Esophagus squamous epithelium (tissue), 4 donors: ENCODE measurements at regions not wholly inside any gene's neighbourhood (a gene's known extent, or its start where the extent isn't known, plus 50 kb on each side); places are given as distances from the start of the nearest gene placed in this dataset.

Experiments
- POLR2A ChIP-seq, 4 donors: fragments of 450-650 bp; IDR thresholded peaks; one replicate each; pipeline ENCODE4 v1.6.1; 2017; ENCODE audit warnings: antibody characterized with exemption in 4 of 4, mild to moderate bottlenecking in 4 of 4, moderate library complexity in 3 of 4
- TF ChIP-seq, protein P1 (sequence below), 6 experiments: fragments of 450-650 bp in 4 of 6; fragments of 200-600 bp in 2 of 6; sonication (generic) in 2 of 6; IDR thresholded peaks; one replicate each; pipeline ENCODE4 v1.5.1; 2016 to 2019; ENCODE audit warnings: antibody characterized with exemption in 6 of 6, mild to moderate bottlenecking in 4 of 6, moderate library complexity in 4 of 6

DNA sequence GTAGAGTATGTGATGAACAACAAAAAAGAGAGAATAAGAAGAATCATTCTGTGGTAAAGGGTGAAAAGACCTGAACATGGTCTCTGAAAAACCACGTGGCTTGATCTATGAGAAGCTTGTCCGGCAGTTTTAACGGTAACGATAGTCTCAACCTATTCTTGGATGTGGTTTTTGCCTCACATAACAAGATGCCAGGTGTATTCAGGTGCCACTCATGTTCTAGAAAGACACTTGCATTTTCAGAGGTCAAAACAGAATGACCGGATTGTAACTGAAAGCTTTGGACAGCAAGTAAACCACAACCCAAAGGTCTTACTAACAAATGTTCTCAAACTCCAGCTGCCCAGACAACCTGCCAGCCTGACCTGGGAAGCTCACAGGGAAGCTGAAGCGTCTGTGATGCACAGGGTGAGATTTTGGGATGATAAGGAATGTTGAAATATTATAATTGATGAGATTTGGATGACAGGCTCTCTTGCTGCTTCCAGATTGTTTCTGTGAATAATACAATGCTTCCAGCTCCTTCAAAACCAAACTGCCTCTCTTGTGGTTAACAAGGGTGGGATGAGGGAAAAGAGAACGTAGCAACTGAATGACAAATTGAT lies 137.4 kb upstream of the GRB10 start:
- TF ChIP-seq, protein P1, sequence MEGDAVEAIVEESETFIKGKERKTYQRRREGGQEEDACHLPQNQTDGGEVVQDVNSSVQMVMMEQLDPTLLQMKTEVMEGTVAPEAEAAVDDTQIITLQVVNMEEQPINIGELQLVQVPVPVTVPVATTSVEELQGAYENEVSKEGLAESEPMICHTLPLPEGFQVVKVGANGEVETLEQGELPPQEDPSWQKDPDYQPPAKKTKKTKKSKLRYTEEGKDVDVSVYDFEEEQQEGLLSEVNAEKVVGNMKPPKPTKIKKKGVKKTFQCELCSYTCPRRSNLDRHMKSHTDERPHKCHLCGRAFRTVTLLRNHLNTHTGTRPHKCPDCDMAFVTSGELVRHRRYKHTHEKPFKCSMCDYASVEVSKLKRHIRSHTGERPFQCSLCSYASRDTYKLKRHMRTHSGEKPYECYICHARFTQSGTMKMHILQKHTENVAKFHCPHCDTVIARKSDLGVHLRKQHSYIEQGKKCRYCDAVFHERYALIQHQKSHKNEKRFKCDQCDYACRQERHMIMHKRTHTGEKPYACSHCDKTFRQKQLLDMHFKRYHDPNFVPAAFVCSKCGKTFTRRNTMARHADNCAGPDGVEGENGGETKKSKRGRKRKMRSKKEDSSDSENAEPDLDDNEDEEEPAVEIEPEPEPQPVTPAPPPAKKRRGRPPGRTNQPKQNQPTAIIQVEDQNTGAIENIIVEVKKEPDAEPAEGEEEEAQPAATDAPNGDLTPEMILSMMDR (IDR thresholded peaks at IDR 0.05), result no peak
- TF ChIP-seq POLR2A (IDR thresholded peaks at IDR 0.05), result no peak
